ENCODE measurements at regions not wholly inside any gene's neighbourhood (a gene's known extent, or its start where the extent isn't known, plus 50 kb on each side); places are given as distances from the start of the nearest gene placed in this dataset.

DNA sequence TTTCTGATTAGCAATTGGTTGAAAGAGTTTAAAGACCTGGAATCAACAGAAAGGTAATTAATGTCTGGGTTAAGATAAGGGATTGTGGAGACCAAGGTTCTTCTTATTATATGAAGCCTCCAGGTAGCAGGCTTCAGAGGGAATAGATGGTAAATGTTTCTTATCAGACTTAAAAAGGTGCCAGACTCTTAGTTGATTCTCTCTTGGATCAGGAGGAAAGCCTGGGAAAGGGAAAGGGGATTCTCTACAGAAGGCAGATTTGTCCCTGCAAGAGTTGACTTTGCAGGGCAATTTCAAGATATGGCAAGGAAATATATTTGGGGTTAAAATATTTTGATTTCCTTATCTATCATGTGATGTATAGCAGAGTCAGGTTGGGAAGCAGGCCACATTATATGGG lies 153.1 kb upstream of the ARL4C start:
- CTCF ChIA-PET = no interaction called here
- intact Hi-C loops (cut with micrococcal nuclease; ENCODE audit: unreplicated experiment) = no loop called here
- POLR2A ChIA-PET (ENCODE audit: low non-redundant PET) = no interaction called here

GRCh38 chr2:234643407-234643806 lies 146.5 kb upstream of the ARL4C start:
- CTCF ChIA-PET = no interaction called here
- POLR2A ChIA-PET (ENCODE audit: low non-redundant PET) = interaction anchor here (0.7 kb wide), 1 partner anchor 53 kb away, joined by 7 read pairs; no protein-coding TSS in a partner anchor

More for the DNA sequence above, 153.1 kb upstream of the ARL4C start:
- H3K27ac ChIP-seq (ENCODE audit: low read depth, low read length, poor library complexity, severe bottlenecking) = no peak overlapping the region
- peaks cover under 1% of the 10 kb centered on the region for H3K9me3 ChIP-seq (ENCODE audit: low read depth, low read length, poor library complexity, severe bottlenecking)
- no peak overlapping the region for H3K4me3 ChIP-seq (ENCODE audit: low read depth, low read length, poor library complexity, severe bottlenecking)
- no peaks in the 10 kb centered on the region for H3K4me1 ChIP-seq (ENCODE audit: insufficient read depth, low read length, poor library complexity, severe bottlenecking)
- no peak for TF ChIP-seq EZH2 (IDR thresholded peaks at IDR 0.05; ENCODE audit: borderline replicate concordance, low read depth, low read length, poor library complexity, severe bottlenecking)
- TF ChIP-seq, protein P1, sequence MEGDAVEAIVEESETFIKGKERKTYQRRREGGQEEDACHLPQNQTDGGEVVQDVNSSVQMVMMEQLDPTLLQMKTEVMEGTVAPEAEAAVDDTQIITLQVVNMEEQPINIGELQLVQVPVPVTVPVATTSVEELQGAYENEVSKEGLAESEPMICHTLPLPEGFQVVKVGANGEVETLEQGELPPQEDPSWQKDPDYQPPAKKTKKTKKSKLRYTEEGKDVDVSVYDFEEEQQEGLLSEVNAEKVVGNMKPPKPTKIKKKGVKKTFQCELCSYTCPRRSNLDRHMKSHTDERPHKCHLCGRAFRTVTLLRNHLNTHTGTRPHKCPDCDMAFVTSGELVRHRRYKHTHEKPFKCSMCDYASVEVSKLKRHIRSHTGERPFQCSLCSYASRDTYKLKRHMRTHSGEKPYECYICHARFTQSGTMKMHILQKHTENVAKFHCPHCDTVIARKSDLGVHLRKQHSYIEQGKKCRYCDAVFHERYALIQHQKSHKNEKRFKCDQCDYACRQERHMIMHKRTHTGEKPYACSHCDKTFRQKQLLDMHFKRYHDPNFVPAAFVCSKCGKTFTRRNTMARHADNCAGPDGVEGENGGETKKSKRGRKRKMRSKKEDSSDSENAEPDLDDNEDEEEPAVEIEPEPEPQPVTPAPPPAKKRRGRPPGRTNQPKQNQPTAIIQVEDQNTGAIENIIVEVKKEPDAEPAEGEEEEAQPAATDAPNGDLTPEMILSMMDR (conservative IDR thresholded peaks at IDR 0.05; ENCODE audit: low read depth, low read length) = no peak
- H3K36me3 ChIP-seq (ENCODE audit: insufficient read depth, low read length, poor library complexity, severe bottlenecking) = no peaks in the 10 kb centered on the region
- BruUV-seq (replicated peaks) = no TSS peak
- DNase-seq (ENCODE audit: low spot score) = no peak
- no peaks in the 10 kb centered on the region for H3K27me3 ChIP-seq (replicated peaks; ENCODE audit: insufficient read depth, low read depth, low read length, poor library complexity)

DNA sequence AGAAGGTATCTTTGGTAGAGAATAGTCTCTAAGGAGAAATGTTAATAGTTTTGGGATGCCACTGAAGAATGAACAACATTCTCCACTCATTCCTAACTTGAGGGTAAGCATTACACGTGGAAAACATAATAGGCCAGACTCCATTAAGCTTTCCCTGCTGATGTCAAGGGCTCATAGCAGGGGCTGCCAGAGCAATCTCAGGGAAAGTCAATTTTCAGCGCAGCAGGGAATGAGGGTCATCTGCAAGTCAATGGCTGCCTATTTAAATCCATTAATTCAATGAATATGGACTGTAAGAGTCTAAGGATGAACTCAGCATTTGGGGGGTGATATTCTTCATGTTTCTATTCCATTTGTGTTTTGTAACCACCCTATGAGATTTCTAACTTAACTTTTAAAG lies 144.2 kb upstream of the ARL4C start:
- H3K4me3 ChIP-seq (ENCODE audit: low read depth, low read length, poor library complexity, severe bottlenecking) = no peak overlapping the region
- H3K4me1 ChIP-seq (ENCODE audit: insufficient read depth, low read length, poor library complexity, severe bottlenecking) = no peaks in the 10 kb centered on the region
- intact Hi-C loops (cut with micrococcal nuclease; ENCODE audit: unreplicated experiment) = no loop called here
- TF ChIP-seq, protein P1 (conservative IDR thresholded peaks at IDR 0.05; ENCODE audit: low read depth, low read length) = no peak
- no peak for TF ChIP-seq EZH2 (IDR thresholded peaks at IDR 0.05; ENCODE audit: borderline replicate concordance, low read depth, low read length, poor library complexity, severe bottlenecking)
- H3K27me3 ChIP-seq (replicated peaks; ENCODE audit: insufficient read depth, low read depth, low read length, poor library complexity) = no peaks in the 10 kb centered on the region
- peaks cover 18% of the 10 kb centered on the region for H3K9me3 ChIP-seq (ENCODE audit: low read depth, low read length, poor library complexity, severe bottlenecking)
- CTCF ChIA-PET = no interaction called here
- no peaks in the 10 kb centered on the region for H3K36me3 ChIP-seq (ENCODE audit: insufficient read depth, low read length, poor library complexity, severe bottlenecking)
- H3K27ac ChIP-seq (ENCODE audit: low read depth, low read length, poor library complexity, severe bottlenecking) = no peak overlapping the region
- POLR2A ChIA-PET (ENCODE audit: low non-redundant PET) = no interaction called here
- no peak for DNase-seq (ENCODE audit: low spot score)
- no TSS peak for BruUV-seq (replicated peaks)

More at GRCh38 chr2:234643407-234643806, 146.5 kb upstream of the ARL4C start:
- no peaks in the 10 kb centered on the region for H3K27me3 ChIP-seq (replicated peaks; ENCODE audit: insufficient read depth, low read depth, low read length, poor library complexity)
- no peaks in the 10 kb centered on the region for H3K4me1 ChIP-seq (ENCODE audit: insufficient read depth, low read length, poor library complexity, severe bottlenecking)
- no peak overlapping the region for H3K4me3 ChIP-seq (ENCODE audit: low read depth, low read length, poor library complexity, severe bottlenecking)
- TF ChIP-seq, protein P1 (conservative IDR thresholded peaks at IDR 0.05; ENCODE audit: low read depth, low read length) = no peak
- TF ChIP-seq EZH2 (IDR thresholded peaks at IDR 0.05; ENCODE audit: borderline replicate concordance, low read depth, low read length, poor library complexity, severe bottlenecking) = no peak
- peaks cover 18% of the 10 kb centered on the region for H3K9me3 ChIP-seq (ENCODE audit: low read depth, low read length, poor library complexity, severe bottlenecking)
- DNase-seq (ENCODE audit: low spot score) = no peak
- BruUV-seq (replicated peaks) = no TSS peak
- H3K27ac ChIP-seq (ENCODE audit: low read depth, low read length, poor library complexity, severe bottlenecking) = no peak overlapping the region
- intact Hi-C loops (cut with micrococcal nuclease; ENCODE audit: unreplicated experiment) = no loop called here
- H3K36me3 ChIP-seq (ENCODE audit: insufficient read depth, low read length, poor library complexity, severe bottlenecking) = no peaks in the 10 kb centered on the region

Measured in A673 (cell line).